GM21367 (cell line): ENCODE measurements at regions not wholly inside any gene's neighbourhood (a gene's known extent, or its start where the extent isn't known, plus 50 kb on each side); places are given as distances from the start of the nearest gene placed in this dataset.

Experiments
- ATAC-seq: cut with Tn5 transposase; IDR thresholded peaks from one replicate; pipeline ENCODE4 v1.9.1; 2021; ENCODE audit not compliant: unreplicated experiment

GRCh38 chr2:71850306-71850801 lies 297.3 kb downstream of the CYP26B1 start:
- ATAC-seq: no peak

- ATAC-seq: no peak
Measured at GRCh38 chr2:71849607-71850305, 297.9 kb downstream of the CYP26B1 start.

GRCh38 chr2:71849111-71849510 lies 298.6 kb downstream of the CYP26B1 start:
- no peak for ATAC-seq

GRCh38 chr2:71846669-71847291 lies 300.9 kb downstream of the CYP26B1 start:
- no peak for ATAC-seq

GRCh38 chr2:71846072-71846471 lies 301.6 kb downstream of the CYP26B1 start:
- ATAC-seq: no peak

GRCh38 chr2:71844967-71845366 lies 302.7 kb downstream of the CYP26B1 start:
- ATAC-seq: no peak

GRCh38 chr2:71843391-71843850 lies 304.2 kb downstream of the CYP26B1 start:
- ATAC-seq: no peak

- ATAC-seq: no peak
Measured at GRCh38 chr2:71842744-71843143, 304.9 kb downstream of the CYP26B1 start.

- ATAC-seq: no peak
Measured at GRCh38 chr2:71839826-71840225, 307.8 kb downstream of the CYP26B1 start.

- ATAC-seq: no peak
Measured at GRCh38 chr2:71834796-71835195, 312.9 kb downstream of the CYP26B1 start.

GRCh38 chr2:71833855-71834560 lies 313.7 kb downstream of the CYP26B1 start:
- no peak for ATAC-seq

GRCh38 chr2:71833272-71833671 lies 314.4 kb downstream of the CYP26B1 start:
- no peak for ATAC-seq

GRCh38 chr2:71832844-71833243 lies 314.8 kb downstream of the CYP26B1 start:
- ATAC-seq: no peak

- ATAC-seq: no peak
Measured at GRCh38 chr2:71832388-71832787, 315.3 kb downstream of the CYP26B1 start.

- no peak for ATAC-seq
Measured at GRCh38 chr2:71831193-71831577, 316.5 kb downstream of the CYP26B1 start.

- ATAC-seq: no peak
Measured at GRCh38 chr2:71830497-71831192, 317.0 kb downstream of the CYP26B1 start.

GRCh38 chr2:71829008-71829407 lies 318.7 kb downstream of the CYP26B1 start:
- no peak for ATAC-seq

- ATAC-seq: no peak
Measured at GRCh38 chr2:71827973-71828372, 319.7 kb downstream of the CYP26B1 start.

- no peak for ATAC-seq
Measured at GRCh38 chr2:71827524-71827901, 320.1 kb downstream of the CYP26B1 start.

- no peak for ATAC-seq
Measured at GRCh38 chr2:71826826-71827523, 320.7 kb downstream of the CYP26B1 start.

GRCh38 chr2:71826299-71826698 lies 321.4 kb downstream of the CYP26B1 start:
- ATAC-seq: no peak
